Heart left ventricle (tissue), 16 donors: ENCODE measurements at regions not wholly inside any gene's neighbourhood (a gene's known extent, or its start where the extent isn't known, plus 50 kb on each side); places are given as distances from the start of the nearest gene placed in this dataset.

ENCODE experiments used
- ATAC-seq, 4 donors: fragments of 200-7000 bp; cut with Tn5 transposase; one replicate each; pipeline ENCODE4 v1.9.1; 2020 to 2022; ENCODE audit warnings: moderate library complexity in 4 of 4, mild to moderate bottlenecking in 3 of 4, moderate number of reproducible peaks in 1 of 4
- DNase-seq, 5 donors: peaks; one replicate each; pipeline ENCODE4 v3.0.0-alpha.2; 2020
- H3K27ac ChIP-seq, 12 donors: fragments of 200-600 bp; sonication (generic) in 4 of 12; one replicate each; pipeline versions ENCODE4 v1.5.0 to v1.8.0; 2016 to 2022; ENCODE audit warnings: mild to moderate bottlenecking in 2 of 12
- H3K27me3 ChIP-seq, 9 donors: fragments of 200-600 bp; sonication (generic) in 2 of 9; one replicate each; pipeline versions ENCODE4 v1.5.1 to v1.8.0; 2016 to 2022; ENCODE audit warnings: mild to moderate bottlenecking in 3 of 9
- H3K36me3 ChIP-seq, 9 donors: fragments of 200-600 bp; sonication (generic) in 2 of 9; one replicate each; pipeline versions ENCODE4 v1.5.0 to v1.8.0; 2018 to 2022; ENCODE audit warnings: mild to moderate bottlenecking in 2 of 9
- H3K4me1 ChIP-seq, 12 donors: fragments of 200-600 bp; sonication (generic) in 4 of 12; one replicate each; pipeline versions ENCODE4 v1.5.0 to v1.8.0; 2016 to 2022; ENCODE audit warnings: mild to moderate bottlenecking in 3 of 12
- H3K4me3 ChIP-seq, 12 donors: fragments of 200-600 bp; sonication (generic) in 4 of 12; one replicate each; pipeline versions ENCODE4 v1.5.0 to v1.8.0; 2017 to 2022; ENCODE audit warnings: mild to moderate bottlenecking in 9 of 12, moderate library complexity in 4 of 12
- H3K9me3 ChIP-seq, 12 donors: fragments of 200-600 bp; sonication (generic) in 4 of 12; one replicate each; pipeline versions ENCODE4 v1.5.0 to v1.8.0; 2016 to 2022; ENCODE audit warnings: mild to moderate bottlenecking in 1 of 12
- POLR2A ChIP-seq, 2 donors: fragments of 450-650 bp; IDR thresholded peaks; one replicate each; pipeline ENCODE4 v1.6.1; 2017; ENCODE audit warnings: antibody characterized with exemption in 2 of 2, mild to moderate bottlenecking in 2 of 2, moderate library complexity in 2 of 2
- WGBS, 4 donors: extraction: QIAGEN DNeasy Blood & Tissue Kit in 2 of 4; methylation state at CpG; one replicate each; pipeline versions ENCODE4 v1.1.5 to v1.1.7; 2013 to 2018; 5-methylcytosine and 5-hydroxymethylcytosine counted together
- intact Hi-C, 10 donors: fragments of 100-400 bp; cut with DNase I; formaldehyde crosslinking; loops; one replicate each; pipeline versions ENCODE4 v1.11.1 to v1.14.2; 2022
- TF ChIP-seq, protein P1 (sequence below), 12 donors: fragments of 200-600 bp; sonication (generic) in 4 of 12; IDR thresholded peaks; one replicate each; pipeline versions ENCODE4 v1.5.0 to v1.8.0; 2018 to 2022; ENCODE audit warnings: antibody characterized with exemption in 12 of 12, mild to moderate bottlenecking in 5 of 12
- donor health status: ischemic (EF 13 %, LVEDD 7.1; RV severe dilation, severe dysfunction).
- donor health status: healthy with polysubstance abuse.
- donor health status: DM: no; HTN: yes; CAD: no.
- donor health status: DM: no; HTN: no; CAD: no.
- donor health status: ischemic (EF 25% LVEDD 6.9; RV normal size, moderate dysfunction).
- donor health status: ischemic (EF 25% LVEDD 5.7; RV mildly dilated, moderate dysfunction).
- donor health status: healthy.
- donor health status: DM: yes; HTN: yes; CAD: no.
- donor health status: ischemic (EF 35%, LVEDD 5.7; RV mildly dilated, moderate dysfunction).
- donor health status: nonischemic (EF 11% LVEDD 7.7; RV severe dilation, severe dysfunction).
- donor health status: DM: yes; HTN: yes; CAD: no.
- donor health status: PGD.
- donor health status: ischemic (EF 29% LVEDD 5.4; RV normal size, mild dysfunction).
- donor health status: nonischemic (EF 23%, LVEDD 6.1; RV moderate dilation, normal function).

DNA sequence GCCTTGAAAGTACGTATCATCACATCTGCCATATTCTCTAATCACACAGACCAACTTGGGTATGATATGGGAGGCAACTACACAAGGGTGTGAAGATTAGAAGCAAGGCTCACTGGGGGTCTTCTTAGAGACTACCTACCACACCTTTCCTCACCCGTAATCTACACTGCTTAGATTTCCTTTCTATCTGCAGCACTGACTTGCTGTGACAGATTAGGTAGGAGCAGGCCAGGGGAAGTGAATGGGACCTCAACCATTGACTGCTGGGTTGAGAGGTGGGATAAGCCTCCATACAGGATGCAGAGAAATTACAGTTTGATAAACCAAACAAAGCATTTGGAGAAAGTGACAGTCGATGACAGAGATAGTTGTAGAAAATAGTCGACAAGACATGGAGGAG, 119.0 kb upstream of the SERPINE2 start:
- WGBS, 4 donors: 45 to 55% (median 50%) methylated on average over 4 of the region's 4 CpGs
- intact Hi-C loops: no loop called here
- Histone ChIP-seq H3K9me3 (peaks cover 0 to 4% (median 0%) of the 10 kb centered on the region in 12 donors), H3K27ac (no peak overlapping the region), H3K36me3 (no peaks in the 10 kb centered on the region), H3K27me3 (no peaks in the 10 kb centered on the region), H3K4me3 (no peak overlapping the region), H3K4me1 (peaks cover 0 to 13% (median 0%) of the 10 kb centered on the region in 12 donors)
- ATAC-seq (no peak), DNase-seq (no peak)
- TF ChIP-seq, protein P1, sequence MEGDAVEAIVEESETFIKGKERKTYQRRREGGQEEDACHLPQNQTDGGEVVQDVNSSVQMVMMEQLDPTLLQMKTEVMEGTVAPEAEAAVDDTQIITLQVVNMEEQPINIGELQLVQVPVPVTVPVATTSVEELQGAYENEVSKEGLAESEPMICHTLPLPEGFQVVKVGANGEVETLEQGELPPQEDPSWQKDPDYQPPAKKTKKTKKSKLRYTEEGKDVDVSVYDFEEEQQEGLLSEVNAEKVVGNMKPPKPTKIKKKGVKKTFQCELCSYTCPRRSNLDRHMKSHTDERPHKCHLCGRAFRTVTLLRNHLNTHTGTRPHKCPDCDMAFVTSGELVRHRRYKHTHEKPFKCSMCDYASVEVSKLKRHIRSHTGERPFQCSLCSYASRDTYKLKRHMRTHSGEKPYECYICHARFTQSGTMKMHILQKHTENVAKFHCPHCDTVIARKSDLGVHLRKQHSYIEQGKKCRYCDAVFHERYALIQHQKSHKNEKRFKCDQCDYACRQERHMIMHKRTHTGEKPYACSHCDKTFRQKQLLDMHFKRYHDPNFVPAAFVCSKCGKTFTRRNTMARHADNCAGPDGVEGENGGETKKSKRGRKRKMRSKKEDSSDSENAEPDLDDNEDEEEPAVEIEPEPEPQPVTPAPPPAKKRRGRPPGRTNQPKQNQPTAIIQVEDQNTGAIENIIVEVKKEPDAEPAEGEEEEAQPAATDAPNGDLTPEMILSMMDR (IDR thresholded peaks at IDR 0.05): no peak
- no peak for TF ChIP-seq POLR2A (IDR thresholded peaks at IDR 0.05)

DNA sequence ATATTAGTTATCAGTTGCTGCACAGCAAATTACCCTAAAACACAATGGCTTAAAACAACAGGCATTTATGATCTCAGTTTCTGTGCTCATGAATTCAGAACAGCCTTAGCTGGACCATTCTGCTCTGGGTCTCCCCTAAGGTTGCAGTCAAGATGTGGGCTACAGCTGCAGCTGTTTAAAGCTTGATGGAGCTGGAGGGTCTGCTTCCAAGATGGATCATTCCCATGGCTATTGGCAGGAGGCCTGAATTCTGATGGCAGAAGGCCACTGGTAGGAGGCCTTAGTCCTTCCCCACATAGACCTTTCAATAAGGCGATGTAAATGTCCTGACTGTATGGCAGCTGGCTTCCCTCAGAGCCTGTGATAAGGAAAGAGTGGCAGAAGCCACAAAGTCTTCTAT, 118.6 kb upstream of the SERPINE2 start:
- no peak for TF ChIP-seq POLR2A (IDR thresholded peaks at IDR 0.05)
- TF ChIP-seq, protein P1 (IDR thresholded peaks at IDR 0.05): no peak
- DNase-seq (no peak), ATAC-seq (no peak)
- no peak overlapping the region for H3K27ac ChIP-seq
- H3K9me3 ChIP-seq: peaks cover 0 to 4% (median 0%) of the 10 kb centered on the region in 12 donors
- WGBS, 4 donors: 50 to 65% (median 55%) methylated on average over 1 of the region's 1 CpG
- no peaks in the 10 kb centered on the region for H3K27me3 ChIP-seq
- H3K4me3 ChIP-seq: no peak overlapping the region
- intact Hi-C loops: no loop called here
- H3K36me3 ChIP-seq: no peaks in the 10 kb centered on the region
- H3K4me1 ChIP-seq: peaks cover 0 to 13% (median 0%) of the 10 kb centered on the region in 12 donors

DNA sequence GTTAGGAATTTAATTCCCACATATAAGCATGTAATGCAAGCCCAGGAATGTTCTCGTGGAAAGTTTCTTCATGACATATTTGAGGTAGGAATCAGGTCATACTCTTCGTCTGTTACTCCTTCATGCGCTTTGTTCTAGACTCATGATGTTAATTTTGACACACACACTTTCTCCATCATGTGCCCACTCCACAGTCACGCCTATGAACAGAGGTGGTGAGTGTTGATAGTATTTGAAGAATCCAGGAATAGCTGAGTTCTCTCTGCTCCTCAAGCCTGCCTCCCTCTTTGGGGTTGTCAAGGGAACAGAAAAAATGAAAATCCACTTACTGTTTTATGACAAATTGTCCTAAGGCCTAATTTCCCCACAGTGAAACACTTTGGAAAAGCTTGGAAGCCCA, 117.3 kb upstream of the SERPINE2 start:
- H3K4me3 ChIP-seq: no peak overlapping the region
- no peak for ATAC-seq
- no peak overlapping the region for H3K27ac ChIP-seq
- peaks cover 0 to 4% (median 0%) of the 10 kb centered on the region in 12 donors for H3K4me1 ChIP-seq
- H3K27me3 ChIP-seq: no peaks in the 10 kb centered on the region
- intact Hi-C loops: no loop called here
- peaks cover 0 to 4% (median 0%) of the 10 kb centered on the region in 12 donors for H3K9me3 ChIP-seq
- no peak for TF ChIP-seq POLR2A (IDR thresholded peaks at IDR 0.05)
- TF ChIP-seq, protein P1 (IDR thresholded peaks at IDR 0.05): no peak
- H3K36me3 ChIP-seq: no peaks in the 10 kb centered on the region
- no peak for DNase-seq
- WGBS, 4 donors: 76 to 84% (median 79%) methylated on average over 4 of the region's 4 CpGs

DNA sequence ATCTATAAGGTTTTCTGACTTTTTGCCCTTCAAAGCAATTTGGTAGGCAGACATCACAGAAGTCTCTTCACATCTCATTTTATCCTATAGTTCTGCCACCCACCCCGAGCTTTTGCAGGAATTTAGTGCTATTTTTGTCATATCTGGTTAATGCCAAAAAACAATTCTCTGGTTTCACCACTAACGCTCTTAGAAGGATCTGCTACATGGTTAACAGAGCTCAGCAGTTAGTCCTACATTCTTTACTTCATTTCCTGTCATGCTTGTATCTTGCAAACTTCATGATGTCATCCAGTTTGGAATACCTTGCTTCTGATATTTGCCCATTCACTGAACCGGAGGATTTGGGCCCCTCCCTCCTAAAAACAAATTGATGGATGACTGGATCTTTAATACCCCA, 116.8 kb upstream of the SERPINE2 start:
- Histone ChIP-seq H3K9me3 (no peaks in the 10 kb centered on the region), H3K27ac (no peak overlapping the region), H3K36me3 (no peaks in the 10 kb centered on the region), H3K27me3 (no peaks in the 10 kb centered on the region), H3K4me3 (no peak overlapping the region), H3K4me1 (no peaks in the 10 kb centered on the region)
- WGBS, 4 donors: 41 to 51% (median 49%) methylated on average over 3 of the region's 3 CpGs
- DNase-seq (no peak), ATAC-seq (no peak)
- intact Hi-C loops: no loop called here
- no peak for TF ChIP-seq POLR2A (IDR thresholded peaks at IDR 0.05)
- TF ChIP-seq, protein P1 (IDR thresholded peaks at IDR 0.05): no peak
